Ammon's horn (tissue), 1 donor: ENCODE measurements at regions not wholly inside any gene's neighbourhood (a gene's known extent, or its start where the extent isn't known, plus 50 kb on each side); places are given as distances from the start of the nearest gene placed in this dataset.
A peak's percentile ranks its signal among the peaks of the same experiment; 100 is the strongest.

Experiments
- DNase-seq: peaks from one replicate; pipeline ENCODE4 v3.0.0-alpha.2; 2016; ENCODE audit warnings: low spot score

DNA sequence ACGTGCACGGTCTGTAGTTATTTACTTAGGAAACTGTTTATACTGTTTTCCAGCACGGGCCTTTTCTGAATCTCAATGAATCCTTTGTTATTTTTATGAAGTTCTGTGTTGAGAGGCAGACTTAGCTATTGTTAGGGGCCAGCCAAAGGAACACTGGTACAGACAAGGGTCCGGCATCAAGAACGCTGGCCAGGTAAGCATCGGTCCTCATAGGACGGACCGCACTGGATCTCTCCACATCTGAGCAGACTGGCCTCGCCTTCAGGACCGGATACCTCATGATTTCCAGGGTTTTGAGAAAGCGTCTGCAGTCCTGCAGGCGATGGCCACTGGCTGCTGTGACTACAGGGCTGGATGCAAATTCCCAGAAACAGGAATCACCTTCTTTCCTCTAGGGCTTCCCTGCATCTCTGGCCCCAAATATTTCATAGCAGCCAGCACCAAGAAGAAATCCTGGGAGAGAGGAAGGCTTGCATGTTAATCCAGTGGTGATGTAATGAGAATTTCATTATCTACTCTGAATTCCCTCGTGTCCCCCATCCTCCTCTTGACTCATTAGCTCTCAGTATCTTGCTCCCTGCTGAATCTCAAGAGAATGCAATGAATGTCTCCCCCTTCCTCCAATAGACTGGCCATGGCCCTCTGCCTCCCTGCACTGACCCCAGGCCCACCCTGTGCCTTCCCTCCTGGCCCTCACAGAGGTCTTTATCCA, 325.4 kb upstream of the NPVF start:
- DNase-seq = no peak

DNA sequence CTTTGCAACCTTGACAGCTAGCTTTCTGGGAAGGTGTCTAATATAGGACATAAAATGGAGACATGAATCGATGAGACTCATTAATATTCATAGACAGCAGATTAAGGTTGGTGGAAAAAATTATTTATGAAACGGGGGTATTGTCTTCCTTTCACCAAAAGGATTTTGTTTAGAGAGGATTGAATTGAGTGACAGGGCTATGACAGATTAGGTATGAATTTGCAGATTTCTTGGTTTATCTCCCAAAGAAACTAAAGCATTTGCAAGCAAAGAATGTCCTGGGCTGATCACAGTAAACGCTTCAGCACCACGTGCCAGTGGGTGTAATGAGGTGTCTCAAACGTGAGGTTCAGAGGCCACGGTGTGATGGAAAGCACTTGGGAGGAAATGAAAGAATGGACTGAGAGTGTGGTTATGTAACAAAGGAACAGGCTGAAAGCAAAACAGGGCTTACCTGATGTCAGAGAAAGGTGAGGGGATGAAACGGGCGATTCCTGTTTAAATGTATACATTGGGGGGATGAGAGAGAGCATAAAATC, 329.2 kb upstream of the NPVF start:
- no peak for DNase-seq

DNA sequence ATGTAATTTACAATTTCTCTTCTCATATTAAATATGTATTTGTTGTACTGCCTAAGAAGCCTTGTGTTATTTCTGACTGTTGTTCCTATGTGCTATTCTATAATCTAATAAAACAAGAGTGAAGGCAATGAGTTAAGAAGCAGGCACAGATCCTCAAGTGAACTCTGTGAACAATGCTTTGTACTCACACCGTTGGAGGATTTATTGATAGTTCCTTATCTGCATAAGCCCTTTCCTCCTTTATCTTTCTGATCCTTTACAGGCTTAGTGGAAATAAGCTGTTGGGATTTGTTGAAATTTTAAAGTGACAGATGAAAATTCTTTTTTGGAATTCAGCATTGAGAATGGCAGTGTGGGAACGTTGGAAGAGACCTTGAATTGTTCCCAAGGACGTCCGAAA, 329.6 kb upstream of the NPVF start:
- no peak for DNase-seq

DNA sequence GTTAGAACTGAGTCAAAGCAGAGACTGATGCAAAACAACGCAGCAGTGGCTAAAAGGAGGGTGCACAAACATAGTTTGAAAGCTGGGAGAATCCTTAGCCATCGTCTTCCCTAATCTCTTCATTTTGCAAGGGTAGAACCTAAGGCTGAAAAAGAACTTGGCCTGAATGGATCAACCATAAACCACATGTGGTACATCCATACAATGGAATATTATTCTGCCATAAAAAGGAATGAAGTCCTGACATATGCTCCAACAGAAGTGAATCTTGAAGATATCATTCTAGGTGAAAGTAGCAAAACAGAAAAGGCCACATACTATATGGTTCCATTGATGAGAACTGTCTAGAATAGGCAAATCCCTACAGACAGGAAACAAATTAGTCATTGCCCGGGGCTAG, 330.3 kb upstream of the NPVF start:
- no peak for DNase-seq

DNA sequence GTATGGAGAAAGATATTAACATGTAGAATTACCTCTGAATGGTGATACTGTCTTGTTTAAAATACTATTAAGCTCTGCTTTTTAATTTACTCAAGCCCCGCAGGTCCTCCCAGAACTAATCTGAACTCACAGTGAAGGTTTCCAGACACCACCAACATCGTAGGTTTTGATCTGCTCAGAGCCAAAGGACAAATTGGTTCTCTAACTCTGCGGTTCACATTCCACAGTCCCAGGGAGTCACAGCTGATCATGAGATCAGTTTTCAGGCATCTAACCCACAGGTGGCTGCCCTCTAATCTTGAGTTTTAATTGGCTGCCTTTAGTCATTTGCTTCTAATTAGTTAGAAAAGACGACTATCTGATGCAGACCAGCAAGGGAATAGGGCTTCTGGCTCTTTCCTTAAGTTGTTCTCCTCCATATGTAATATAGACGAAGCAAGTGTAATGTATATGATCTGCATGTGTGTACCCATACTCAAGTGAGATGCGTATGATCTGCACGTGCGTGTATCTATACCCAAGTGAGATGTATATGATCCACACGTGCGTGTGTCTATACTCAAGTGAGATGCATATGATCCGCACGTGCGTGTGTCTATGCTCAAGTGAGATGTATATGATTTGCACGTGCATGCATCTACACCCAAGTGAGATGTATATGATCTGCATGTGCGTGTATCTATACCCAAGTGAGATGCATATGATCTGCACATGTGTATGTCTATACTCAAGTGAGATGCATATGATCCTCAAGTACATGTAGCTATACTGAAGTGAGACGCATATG, 331.5 kb upstream of the NPVF start:
- no peak for DNase-seq

DNA sequence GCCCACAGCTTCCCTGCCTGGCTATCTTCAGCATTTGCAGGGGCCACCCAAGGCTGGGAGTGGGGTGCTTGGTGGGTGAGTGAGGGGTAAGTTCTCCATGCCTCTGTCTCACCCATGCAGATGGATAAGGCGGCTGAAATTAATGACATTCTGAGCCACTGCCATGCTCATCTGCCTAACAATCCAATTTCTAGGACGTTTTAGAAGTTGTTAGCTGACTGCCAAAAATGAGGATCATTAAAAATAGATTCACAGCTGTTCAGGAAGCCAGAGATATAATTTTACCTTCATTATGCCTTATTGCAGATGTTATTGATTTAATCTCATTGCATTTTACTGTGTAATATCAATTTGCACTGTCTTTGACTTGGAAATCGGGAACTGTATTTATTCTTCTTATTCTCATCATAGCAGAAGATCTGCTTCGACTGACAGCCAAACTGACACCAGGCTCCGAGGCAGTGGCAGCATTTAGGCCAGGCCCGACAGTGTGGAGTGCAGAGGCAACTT, 334.4 kb upstream of the NPVF start:
- DNase-seq = no peak

DNA sequence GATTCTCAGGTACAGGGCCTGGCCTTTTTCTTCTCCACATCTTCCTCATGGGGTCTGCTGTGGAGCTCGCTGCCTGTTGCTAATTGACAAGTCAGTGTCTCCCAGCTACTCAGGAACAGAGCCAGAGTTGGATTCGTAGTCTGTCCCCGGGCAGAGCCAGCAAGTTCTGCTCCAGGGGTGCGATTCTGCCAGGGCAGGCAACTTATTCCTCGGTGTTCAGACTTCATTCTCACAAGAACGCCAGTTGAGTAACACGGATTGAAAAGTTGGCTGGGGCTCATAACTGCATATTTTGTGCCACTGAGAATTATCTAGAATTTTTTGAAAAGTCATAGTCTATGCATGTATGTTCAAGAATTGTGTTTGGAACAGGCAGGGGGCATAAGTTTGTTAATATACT, 336.7 kb upstream of the NPVF start:
- DNase-seq = peak; percentile 47

DNA sequence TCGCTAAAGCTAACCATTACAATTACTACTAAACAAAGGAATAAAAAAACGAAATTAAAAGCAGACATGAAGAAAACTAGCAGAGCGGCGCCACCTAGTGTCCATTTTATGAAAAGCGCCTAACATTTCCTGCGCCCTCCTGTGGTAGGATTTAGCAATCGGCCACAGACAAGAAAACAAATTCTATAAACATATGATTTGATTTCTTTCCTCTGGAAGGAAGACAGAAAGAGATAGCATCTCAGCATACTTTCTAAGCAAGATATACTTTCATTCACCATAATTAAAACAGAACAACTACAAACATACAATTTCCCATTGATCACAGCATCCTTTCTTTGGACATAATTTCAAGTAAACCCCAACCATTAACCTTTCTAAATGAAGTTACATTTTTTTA, 337.7 kb upstream of the NPVF start:
- peak; percentile 68 for DNase-seq

DNA sequence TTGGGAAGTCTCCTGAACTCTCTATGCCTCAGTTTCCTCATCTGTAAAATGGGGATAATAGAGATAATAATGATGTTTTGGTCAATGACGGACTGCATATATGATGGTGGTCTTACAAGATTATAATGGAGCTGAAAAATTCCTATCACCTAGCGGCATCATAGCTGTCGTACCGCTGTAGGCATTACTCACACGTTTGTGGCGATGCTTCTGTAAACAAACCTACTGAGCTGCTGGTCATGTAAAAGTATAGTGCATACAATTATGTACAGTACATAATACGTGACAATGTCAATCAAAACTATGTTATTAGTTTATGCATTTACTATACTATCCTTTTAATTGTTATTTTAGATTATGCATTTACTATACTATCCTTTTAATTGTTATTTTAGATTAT, 339.1 kb upstream of the NPVF start:
- DNase-seq = no peak

DNA sequence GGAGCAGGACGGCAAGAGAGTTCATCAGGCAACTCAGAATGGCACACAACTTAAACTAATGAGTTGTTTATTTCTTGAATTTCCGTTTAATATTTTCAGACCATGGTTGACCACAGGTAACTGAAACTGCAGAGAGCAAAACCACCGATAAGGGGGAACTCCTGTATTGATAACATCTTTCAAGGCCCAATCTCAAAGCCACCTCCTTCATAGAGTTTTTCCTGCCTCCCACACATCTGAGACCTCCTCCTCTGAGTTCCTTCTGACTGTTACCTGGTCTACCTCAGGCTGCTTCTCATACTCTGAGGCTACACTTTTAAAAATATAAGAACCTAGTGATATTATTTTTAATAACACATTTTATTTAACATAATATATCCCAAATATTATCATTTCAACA, 341.5 kb upstream of the NPVF start:
- no peak for DNase-seq

DNA sequence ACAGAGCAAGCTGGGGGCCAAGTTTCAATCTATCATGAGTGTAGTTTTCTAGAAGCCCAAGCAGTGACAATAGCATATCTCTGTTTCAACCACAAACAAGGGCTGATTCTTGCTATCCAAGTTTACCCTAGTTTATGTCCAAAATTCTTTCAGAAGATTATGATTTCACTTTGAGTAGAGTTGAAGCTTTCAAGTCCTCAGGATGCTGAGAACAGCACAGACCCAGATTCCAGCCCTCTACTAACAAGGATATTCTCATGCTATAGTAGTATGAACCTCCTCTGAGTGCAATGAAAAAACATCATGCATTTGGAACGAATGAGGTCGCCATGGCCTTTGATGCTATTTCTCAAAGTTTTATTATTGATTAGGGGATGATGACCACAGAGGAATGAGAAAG, 344.1 kb upstream of the NPVF start:
- DNase-seq = no peak

DNA sequence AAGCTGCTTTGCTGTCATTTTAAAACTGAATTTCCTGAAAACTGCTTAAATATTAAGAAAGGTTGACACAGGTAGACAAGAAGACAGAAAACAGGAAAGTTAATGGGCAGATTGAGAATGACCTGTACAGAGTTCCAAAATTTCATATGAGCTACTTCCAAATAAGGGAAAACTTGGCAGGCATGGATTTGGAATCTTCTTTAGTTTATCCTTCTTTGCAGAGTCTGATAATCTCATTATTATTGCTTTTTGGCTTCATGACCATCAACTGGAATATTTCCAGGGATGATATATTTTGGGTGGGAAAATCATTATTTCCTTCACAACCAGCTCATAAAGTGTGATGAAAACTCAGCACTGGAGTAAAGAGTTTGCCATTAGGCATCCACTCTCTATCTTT, 346.5 kb upstream of the NPVF start:
- no peak for DNase-seq

DNA sequence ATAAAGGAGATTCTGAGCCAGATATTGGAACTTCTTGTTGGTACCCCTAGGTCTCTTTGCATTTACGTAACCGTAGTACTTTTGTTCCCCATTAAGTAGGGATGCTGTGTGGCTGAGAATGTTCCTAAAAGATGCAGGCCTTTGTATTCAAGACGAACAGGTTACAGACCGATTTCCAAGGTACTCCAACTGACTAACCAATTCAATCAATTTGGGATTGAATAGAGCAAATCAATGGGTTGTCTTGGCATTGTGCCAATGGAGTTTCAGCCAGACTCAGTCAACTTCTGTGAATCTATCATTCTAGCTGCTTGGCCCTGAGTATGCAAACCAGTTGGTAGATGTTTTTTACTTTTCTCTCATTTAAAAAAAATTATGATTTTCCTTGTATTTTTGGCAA, 347.3 kb upstream of the NPVF start:
- no peak for DNase-seq

DNA sequence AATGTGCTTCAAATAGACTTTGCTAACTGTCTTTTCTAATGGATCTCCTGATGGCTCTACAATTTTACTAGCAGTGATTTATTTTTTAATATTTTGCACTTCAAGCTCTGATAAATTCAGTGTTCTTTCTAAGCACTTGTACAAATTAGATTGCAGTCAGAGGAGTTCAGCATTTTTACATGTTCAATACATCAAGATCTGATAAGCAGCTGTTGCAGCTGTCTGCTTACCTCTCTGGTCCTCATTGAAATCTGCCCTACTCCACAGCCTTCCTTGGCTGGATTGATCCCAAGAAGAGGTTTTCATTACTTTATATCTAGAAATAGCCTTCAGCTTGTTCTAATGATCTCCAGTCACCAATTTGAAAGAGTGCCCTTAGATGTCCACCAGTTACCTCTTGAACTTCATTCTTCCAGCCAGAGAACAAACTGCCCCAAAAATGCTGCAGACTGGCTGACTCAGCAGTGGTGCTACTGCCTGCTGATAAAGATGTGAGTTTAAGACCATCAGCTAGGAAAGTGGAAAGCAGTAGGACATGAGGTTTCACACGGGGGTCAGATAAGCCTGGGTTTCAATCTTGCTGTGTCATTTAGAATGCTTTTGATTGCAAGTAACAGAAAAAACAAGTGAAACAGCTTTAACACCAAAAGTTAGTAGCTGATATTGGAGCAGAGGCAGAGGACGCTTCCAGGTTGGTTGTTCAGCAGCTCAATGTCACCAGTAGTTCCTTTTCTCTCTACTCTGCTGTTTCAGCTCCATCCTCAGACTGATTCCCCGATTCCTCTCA, 350.9 kb upstream of the NPVF start:
- no peak for DNase-seq

DNA sequence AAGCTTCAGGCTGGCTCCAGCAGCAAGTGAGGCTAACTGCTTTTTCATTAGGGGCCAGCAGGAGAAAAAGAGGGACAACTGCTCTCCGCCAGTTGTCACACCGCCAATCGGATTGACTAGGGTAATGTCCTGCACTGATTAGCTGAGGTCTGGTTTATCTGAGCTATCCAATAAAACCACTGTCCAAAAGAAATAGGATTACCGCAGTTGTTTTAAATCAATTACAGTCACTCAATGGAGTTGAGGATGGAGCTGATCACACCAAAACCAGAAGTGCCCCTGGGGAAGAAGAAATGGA, 351.4 kb upstream of the NPVF start:
- DNase-seq = no peak

DNA sequence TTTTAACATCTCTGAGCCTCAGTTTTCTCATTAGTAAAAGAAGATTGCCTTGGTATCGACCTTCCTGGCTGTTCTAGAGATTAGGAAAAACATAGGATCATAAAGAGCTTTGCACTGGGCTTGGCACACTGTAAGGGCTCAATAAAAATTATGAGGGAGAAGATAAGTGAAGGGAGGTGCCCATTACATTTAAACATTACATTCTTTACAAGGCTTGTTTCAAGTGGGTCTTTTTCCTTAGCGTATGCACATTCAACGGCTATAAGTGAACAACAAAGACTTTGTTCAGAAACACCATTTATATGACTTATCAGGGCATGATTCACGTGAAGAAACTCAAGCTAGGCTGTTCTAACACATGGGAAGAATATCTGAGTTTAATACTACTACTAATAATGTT, 351.9 kb upstream of the NPVF start:
- no peak for DNase-seq

DNA sequence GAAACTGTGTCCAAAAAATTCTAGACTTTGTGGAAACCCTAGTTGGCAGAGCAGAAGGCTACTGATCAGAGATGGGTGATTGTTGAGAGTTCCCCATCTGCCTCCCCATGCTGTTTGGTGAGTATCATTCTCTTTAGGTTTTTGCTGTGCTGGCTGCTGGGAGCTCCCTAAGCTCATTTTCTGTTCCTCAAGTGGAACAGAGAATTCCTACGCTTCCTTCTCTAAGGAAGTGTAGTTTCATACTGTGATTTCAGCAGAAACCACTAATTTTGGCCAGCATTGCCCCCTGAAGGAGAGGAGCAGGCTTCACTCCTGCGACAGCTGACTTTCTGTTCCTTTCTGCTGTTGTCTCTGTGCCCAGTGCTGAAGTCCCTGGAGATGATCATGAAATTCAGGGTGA, 355.3 kb upstream of the NPVF start:
- DNase-seq = peak; percentile 68

DNA sequence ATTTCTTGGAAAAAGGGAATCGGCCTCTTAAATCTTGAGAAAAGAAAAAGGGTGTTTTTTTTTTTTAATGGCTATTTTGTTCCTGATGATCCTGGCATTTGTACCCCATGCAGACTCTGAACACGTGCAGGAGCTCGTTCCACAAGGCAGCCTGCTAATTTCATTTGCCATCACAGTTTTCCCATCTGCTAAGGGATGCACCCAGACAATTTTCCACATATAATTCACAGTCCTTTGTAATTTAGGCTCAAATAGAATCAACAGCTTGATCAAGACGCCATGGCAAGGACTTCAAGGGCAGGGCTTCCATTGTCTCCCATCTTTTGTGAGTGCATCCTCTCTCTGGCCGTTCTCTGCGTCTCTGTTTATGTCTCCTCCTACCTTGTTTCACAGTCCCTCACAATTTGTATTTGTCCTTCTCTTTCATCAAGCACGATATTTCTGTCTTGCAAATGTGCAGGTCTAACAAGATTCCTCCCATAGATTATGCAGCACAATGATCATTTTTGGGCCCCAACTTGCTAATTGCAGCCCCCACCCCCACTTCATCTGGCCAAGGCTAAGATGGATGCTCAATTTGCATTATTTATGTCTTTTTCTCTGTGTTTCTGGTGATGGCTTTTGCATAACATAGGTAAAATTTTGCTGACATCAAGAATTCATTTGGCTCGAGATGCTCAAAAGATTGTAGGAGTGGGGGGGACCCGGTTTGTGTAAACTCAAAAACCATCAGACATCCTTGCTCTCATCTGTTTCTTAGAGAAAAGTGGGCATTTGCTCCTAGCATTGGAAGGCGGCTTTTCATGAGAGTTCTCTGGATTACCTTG, 356.0 kb upstream of the NPVF start:
- DNase-seq = no peak

DNA sequence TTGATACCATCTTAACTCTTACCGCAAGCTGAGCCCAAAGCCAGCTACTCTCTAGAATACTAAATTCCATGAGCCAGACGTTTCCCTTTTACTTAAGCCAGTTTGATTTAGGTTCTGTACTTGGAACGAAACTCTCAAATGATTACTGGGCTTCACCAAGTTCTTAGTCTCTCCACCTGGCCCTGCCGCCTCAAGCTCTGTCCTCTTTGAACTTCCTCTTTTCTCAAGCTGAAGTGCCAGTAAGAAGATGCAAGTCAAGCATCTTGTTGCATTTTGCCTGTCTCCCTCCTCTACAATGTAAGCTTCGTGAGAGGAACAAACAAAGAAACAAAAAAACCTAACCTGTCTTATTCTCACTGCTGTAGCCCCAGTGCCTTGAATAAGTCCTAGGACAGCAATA, 358.2 kb upstream of the NPVF start:
- peak; percentile 52 for DNase-seq

DNA sequence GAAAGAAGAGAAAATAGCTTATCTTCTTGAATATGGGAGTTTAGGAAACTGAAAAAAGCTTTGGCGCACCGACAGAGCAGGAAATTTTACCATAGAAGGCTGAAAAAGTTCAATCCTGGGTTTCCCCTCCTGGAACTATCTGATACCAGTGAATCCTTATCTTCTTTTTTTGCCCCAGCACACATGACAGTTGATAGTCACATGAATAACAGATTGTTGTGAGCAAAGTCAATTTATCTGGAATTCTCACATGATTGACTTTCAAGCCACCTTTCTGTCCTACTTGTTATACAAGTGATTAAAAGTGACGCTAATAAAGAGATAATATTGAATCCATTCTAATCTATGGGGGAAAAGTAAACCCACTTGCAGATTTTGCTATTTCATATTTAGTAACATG, 365.8 kb upstream of the NPVF start:
- DNase-seq = no peak

DNA sequence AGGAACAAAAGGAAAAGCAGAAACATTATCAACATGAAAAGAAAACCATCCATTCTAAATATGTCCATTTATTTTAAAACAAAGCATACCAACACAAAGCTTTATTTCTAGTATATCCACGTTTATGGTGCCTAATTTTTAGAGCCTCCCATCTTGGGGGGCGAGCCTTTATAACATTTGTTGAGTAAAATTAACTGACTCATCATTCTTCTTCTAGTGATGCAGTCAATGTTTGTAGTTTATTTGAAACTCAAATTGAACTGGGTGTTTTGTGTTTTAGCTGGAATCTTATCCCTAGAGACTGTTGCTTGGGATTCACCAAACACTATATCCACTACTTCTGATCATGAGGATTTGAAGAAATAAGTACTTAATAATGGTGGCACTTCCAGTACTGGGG, 366.4 kb upstream of the NPVF start:
- no peak for DNase-seq

DNA sequence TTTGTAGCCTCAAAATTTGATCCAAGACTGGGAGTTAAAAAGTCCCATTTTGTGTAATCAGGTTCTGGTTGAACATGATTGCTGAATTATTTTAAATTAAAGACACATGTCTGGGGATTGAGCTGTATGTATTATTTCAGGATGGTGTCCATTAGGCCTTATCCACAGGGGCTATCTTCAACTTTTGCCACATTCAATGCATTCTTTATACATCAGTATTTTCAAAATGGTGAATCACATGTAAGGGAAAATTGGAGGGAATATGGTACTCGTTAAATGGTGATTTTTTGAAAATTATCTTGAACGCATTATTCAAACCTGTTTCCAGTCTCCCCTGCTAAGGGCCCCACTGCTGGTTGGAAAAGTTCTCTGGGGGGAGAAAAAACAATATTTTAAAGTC, 367.7 kb upstream of the NPVF start:
- no peak for DNase-seq
